Activated CD4-positive, alpha-beta memory T cell treated with anti-CD3 and anti-CD28 coated beads for 36 hours (primary cell): ENCODE measurements at regions not wholly inside any gene's neighbourhood (a gene's known extent, or its start where the extent isn't known, plus 50 kb on each side); places are given as distances from the start of the nearest gene placed in this dataset.

ENCODE experiments used
- CTCF ChIA-PET: fragments of 350-600 bp; sonication (Branson Sonifier 250); formaldehyde crosslinking; loops from one replicate; lab custom pipeline; 2021; ENCODE audit warnings: antibody characterized with exemption, inconsistent platforms; lab: Charles Lee
- POLR2A ChIA-PET: fragments of 350-600 bp; sonication (Branson Sonifier 250); formaldehyde crosslinking; loops from one replicate; lab custom pipeline; 2021; ENCODE audit warnings: antibody characterized with exemption; lab: Charles Lee
- DNase-seq: peaks from one replicate; pipeline ENCODE4 v3.0.0-alpha.2; 2020
- H3K27ac Mint-ChIP-seq: one replicate; pipeline ENCODE4 v1.8.0; 2021; ENCODE audit warnings: mixed read lengths
- H3K27me3 Mint-ChIP-seq: one replicate; pipeline ENCODE4 v1.8.0; 2021; ENCODE audit warnings: mixed read lengths
- H3K36me3 Mint-ChIP-seq: one replicate; pipeline ENCODE4 v1.8.0; 2021; ENCODE audit warnings: mixed read lengths
- H3K4me1 Mint-ChIP-seq: one replicate; pipeline ENCODE4 v1.8.0; 2021; ENCODE audit warnings: low read depth, mixed read lengths
- H3K4me3 Mint-ChIP-seq: one replicate; pipeline ENCODE4 v1.8.0; 2021; ENCODE audit warnings: mild to moderate bottlenecking, mixed read lengths
- H3K9me3 Mint-ChIP-seq: one replicate; pipeline ENCODE4 v1.8.0; 2021; ENCODE audit warnings: mixed read lengths
- intact Hi-C: fragments of 100-400 bp; cut with micrococcal nuclease; formaldehyde crosslinking; loops from one replicate; pipeline ENCODE4 v1.15.1; 2023

- DNase-seq: no peak
- POLR2A ChIA-PET: no interaction called here
- Mint-ChIP-seq H3K4me1 (no peaks in the 10 kb centered on the region), H3K27ac (no peak overlapping the region), H3K4me3 (no peak overlapping the region), H3K36me3 (no peaks in the 10 kb centered on the region), H3K27me3 (peaks cover 2% of the 10 kb centered on the region), H3K9me3 (no peaks in the 10 kb centered on the region)
- CTCF ChIA-PET: interaction anchor here (1.1 to 1.9 kb wide), 2 partner anchors 17 to 302 kb away, joined by 4 to 7 read pairs; no protein-coding TSS in a partner anchor
- intact Hi-C loops: no loop called here
Observed at GRCh38 chr20:9919271-9920014, 80.6 kb upstream of the PAK5 start.

DNA sequence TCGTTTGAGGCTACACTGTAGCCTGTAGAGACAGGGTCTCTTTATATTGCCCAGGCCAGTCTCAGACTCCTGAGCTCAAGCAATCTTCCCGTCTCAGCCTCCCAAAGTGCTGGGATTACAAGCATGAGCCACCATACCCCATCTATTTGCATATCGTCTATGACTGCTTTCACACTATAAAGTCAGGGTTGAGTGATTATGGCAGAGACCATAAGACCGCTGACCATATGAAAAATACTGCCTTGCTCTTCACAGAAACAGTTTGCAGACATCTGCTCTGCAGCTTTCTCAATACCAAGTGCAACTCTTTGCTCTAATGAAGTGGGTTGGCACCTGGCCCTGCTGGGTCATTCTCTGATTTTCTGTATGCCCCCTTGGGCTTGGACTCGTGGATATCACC is 79.5 kb upstream of the PAK5 start:
- Mint-ChIP-seq H3K27me3 (peaks cover 2% of the 10 kb centered on the region), H3K4me3 (no peak overlapping the region), H3K9me3 (no peaks in the 10 kb centered on the region), H3K4me1 (no peaks in the 10 kb centered on the region), H3K36me3 (no peaks in the 10 kb centered on the region), H3K27ac (no peak overlapping the region)
- intact Hi-C loops: no loop called here
- CTCF ChIA-PET: interaction anchor here (1.1 to 1.9 kb wide), 2 partner anchors 16 to 301 kb away, joined by 4 to 7 read pairs; no protein-coding TSS in a partner anchor
- DNase-seq: no peak
- POLR2A ChIA-PET: no interaction called here

DNA sequence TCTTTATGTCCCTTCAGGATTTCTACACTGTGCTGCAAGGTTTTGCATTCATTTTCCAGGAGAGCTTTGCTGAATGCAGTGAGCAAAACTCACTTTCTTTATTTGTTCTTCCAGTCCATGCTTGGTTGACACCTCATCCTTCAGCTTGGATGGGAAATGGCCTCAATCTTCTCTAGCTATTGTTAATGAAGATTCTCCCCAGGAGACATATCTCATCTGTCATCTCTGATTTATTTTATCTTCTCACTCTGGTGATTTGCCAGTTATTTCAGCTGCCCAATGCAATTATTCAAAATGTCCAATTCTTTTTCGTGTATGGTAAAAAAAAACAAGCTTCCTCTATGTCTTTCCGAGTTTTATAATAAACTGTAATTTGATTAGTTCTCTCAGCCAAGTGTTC is 77.9 kb upstream of the PAK5 start:
- ChIA-PET POLR2A (no interaction called here), CTCF (interaction anchor here (0.5 to 1.6 kb wide), 5 partner anchors 9 to 1900 kb away, joined by 3 to 6 read pairs (median 4); no protein-coding TSS in a partner anchor)
- Mint-ChIP-seq H3K9me3 (no peaks in the 10 kb centered on the region), H3K4me3 (no peak overlapping the region), H3K4me1 (peaks cover 2% of the 10 kb centered on the region), H3K27ac (no peak overlapping the region), H3K27me3 (peaks cover 6% of the 10 kb centered on the region), H3K36me3 (no peaks in the 10 kb centered on the region)
- intact Hi-C loops: no loop called here
- no peak for DNase-seq

DNA sequence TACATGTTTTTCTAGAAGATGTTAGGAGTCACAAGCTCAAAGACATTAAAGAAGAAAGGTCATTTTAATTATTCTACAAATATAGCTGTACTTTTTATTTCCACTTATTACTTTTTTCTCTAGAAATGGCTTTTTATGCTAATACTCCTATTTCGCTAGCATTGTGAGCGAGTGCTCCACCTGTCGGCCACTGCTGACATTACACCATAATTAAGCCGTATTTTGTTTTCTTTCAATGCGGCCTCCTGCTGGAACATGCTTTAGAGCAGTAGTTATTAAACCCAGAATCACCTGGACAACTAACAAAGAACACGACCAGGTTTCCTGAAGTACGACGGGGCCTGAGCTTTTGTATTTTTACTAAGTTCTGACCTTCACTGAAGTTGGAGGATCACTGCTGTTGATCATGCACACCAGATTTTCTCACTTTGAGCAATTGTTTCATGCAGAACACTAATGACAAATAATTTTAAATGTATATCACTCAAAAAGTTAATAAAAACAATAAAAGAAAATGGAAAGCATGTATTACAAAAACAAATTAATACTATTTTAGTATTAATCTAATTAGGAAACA is 74.1 kb upstream of the PAK5 start:
- Mint-ChIP-seq H3K9me3 (no peaks in the 10 kb centered on the region), H3K4me3 (no peak overlapping the region), H3K36me3 (no peaks in the 10 kb centered on the region), H3K27ac (no peak overlapping the region), H3K27me3 (peaks cover 14% of the 10 kb centered on the region), H3K4me1 (peaks cover 2% of the 10 kb centered on the region)
- ChIA-PET POLR2A (no interaction called here), CTCF (interaction anchor here (0.7 to 5.6 kb wide), 8 partner anchors 9 to 938 kb away, joined by 3 to 46 read pairs (median 3); no protein-coding TSS in a partner anchor)
- DNase-seq: peak; percentile 28
- intact Hi-C loops: loop anchor here (5.0 kb wide), 1 partner anchor 506 kb away; no protein-coding TSS in a partner anchor

DNA sequence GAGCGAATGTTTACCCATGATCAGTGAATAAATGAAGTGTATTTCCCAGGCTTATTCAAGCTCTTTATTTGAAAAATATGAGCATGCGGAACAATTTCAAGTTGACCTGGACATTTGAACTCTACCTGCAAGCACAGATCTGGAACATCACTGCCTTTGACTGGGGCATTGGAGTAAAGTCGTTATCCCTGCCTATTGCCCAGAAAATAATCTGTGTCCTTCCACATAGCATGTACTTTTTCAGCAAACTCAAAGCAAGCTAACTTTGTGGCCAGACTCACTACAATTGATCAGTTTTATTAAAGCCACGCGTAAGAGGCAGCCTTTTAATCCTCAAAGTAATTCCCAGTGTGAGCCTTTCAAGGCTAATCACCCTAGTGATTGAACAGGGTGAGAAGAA is 73.4 kb upstream of the PAK5 start:
- ChIA-PET POLR2A (no interaction called here), CTCF (interaction anchor here (0.7 to 5.6 kb wide), 6 partner anchors 8 to 939 kb away, joined by 3 to 46 read pairs (median 4); no protein-coding TSS in a partner anchor)
- Mint-ChIP-seq H3K9me3 (no peaks in the 10 kb centered on the region), H3K4me1 (peaks cover 2% of the 10 kb centered on the region), H3K4me3 (no peak overlapping the region), H3K27ac (no peak overlapping the region), H3K27me3 (peaks cover 15% of the 10 kb centered on the region), H3K36me3 (no peaks in the 10 kb centered on the region)
- DNase-seq: no peak
- intact Hi-C loops: loop anchor here (5.0 kb wide), 1 partner anchor 505 kb away; no protein-coding TSS in a partner anchor

GRCh38 chr20:9911519-9911918 is 72.6 kb upstream of the PAK5 start:
- ChIA-PET CTCF (interaction anchor here (1.3 to 5.6 kb wide), 5 partner anchors 8 to 295 kb away, joined by 3 to 46 read pairs (median 6); no protein-coding TSS in a partner anchor), POLR2A (no interaction called here)
- intact Hi-C loops: loop anchor here (5.0 kb wide), 1 partner anchor 504 kb away; no protein-coding TSS in a partner anchor
- Mint-ChIP-seq H3K27me3 (peaks cover 15% of the 10 kb centered on the region), H3K9me3 (no peaks in the 10 kb centered on the region), H3K4me3 (no peak overlapping the region), H3K36me3 (no peaks in the 10 kb centered on the region), H3K4me1 (peaks cover 2% of the 10 kb centered on the region), H3K27ac (no peak overlapping the region)
- DNase-seq: no peak

DNA sequence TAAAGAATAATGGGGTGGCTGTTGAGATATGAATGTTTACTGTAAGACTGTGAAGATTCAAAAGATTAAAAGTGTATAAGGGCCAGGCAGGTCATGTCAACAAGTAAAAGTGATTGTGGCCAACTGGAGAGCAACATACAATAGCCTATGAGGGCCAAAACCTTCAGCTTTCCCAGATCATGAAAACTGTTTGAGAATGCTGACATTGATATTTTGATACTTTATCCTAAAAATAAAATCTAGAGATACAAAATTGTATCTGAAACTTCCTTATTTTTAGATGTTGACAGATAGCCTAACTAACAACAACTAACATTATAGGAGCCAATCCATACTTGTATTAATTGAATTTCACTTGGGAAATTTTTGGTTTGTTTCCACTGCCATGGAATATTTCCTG is 70.3 kb upstream of the PAK5 start:
- CTCF ChIA-PET: interaction anchor here (0.6 kb wide), 1 partner anchor 11 kb away, joined by 3 read pairs; no protein-coding TSS in a partner anchor
- Mint-ChIP-seq H3K27me3 (peaks cover 15% of the 10 kb centered on the region), H3K36me3 (no peaks in the 10 kb centered on the region), H3K9me3 (no peaks in the 10 kb centered on the region), H3K4me3 (no peak overlapping the region), H3K4me1 (peaks cover 2% of the 10 kb centered on the region), H3K27ac (no peak overlapping the region)
- DNase-seq: no peak
- intact Hi-C loops: no loop called here
- POLR2A ChIA-PET: no interaction called here

GRCh38 chr20:9903048-9903655 is 64.3 kb upstream of the PAK5 start:
- intact Hi-C loops: no loop called here

DNA sequence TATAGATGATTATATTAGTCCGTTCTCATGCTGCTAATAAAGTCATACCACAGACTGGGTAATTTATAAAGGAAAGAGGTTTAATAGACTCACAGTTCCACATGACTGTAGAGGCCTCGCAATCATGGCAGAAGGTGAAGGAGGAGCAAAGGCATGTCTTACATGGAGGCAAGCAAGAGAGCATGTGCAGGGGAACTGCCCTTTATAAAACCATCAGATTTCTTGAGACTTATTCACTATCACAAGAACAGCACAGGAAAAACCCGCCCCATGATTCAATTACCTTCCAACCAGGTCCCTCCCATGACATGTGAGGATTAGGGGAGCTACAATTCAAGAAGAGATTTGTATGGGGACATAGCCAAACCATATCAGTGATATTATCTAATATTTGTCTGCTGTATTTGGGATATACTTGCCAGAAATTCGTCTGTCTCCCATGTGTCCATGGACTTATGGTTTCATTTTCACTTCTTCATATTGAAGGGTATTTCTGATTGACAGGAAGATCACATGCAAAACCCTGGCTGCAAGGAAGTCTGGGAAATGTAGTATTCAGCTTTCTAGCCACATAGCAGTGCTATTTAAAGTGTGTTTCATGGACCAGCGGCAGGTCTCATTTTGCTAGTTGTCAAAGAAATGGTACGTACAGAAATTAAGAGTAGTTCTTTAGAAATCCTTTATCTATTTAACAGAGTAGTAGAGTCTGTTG is 50.5 kb upstream of the PAK5 start:
- ChIA-PET POLR2A (no interaction called here), CTCF (interaction anchor here (0.7 kb wide), 1 partner anchor 207 kb away, joined by 3 read pairs; no protein-coding TSS in a partner anchor)
- Mint-ChIP-seq H3K4me3 (no peak overlapping the region), H3K27ac (no peak overlapping the region), H3K27me3 (peaks cover 1% of the 10 kb centered on the region), H3K36me3 (no peaks in the 10 kb centered on the region), H3K9me3 (peaks cover 5% of the 10 kb centered on the region), H3K4me1 (peaks cover 3% of the 10 kb centered on the region)
- intact Hi-C loops: no loop called here
- DNase-seq: no peak

More at GRCh38 chr20:9903048-9903655, 64.3 kb upstream of the PAK5 start:
- H3K4me1 Mint-ChIP-seq: no peaks in the 10 kb centered on the region
- H3K9me3 Mint-ChIP-seq: peaks cover 3% of the 10 kb centered on the region
- POLR2A ChIA-PET: no interaction called here
- no peak overlapping the region for H3K27ac Mint-ChIP-seq
- no peak for DNase-seq
- H3K27me3 Mint-ChIP-seq: peaks cover 2% of the 10 kb centered on the region
- no peaks in the 10 kb centered on the region for H3K36me3 Mint-ChIP-seq
- CTCF ChIA-PET: interaction anchor here (0.6 to 2.6 kb wide), 5 partner anchors 9 to 286 kb away, joined by 3 to 7 read pairs (median 4); no protein-coding TSS in a partner anchor
- no peak overlapping the region for H3K4me3 Mint-ChIP-seq
